Neuronal stem cell (in vitro differentiated cells): ENCODE measurements at regions not wholly inside any gene's neighbourhood (a gene's known extent, or its start where the extent isn't known, plus 50 kb on each side); places are given as distances from the start of the nearest gene placed in this dataset.

Source experiments
- DNase-seq: peaks from one replicate; pipeline ENCODE4 v3.0.0-alpha.2; 2013; ENCODE audit warnings: low spot score
- H2AFZ ChIP-seq: one replicate; pipeline ENCODE4 v1.6.1; 2013; ENCODE audit warnings: mild to moderate bottlenecking, low read length, inconsistent platforms
- H2AK5ac ChIP-seq: 2 replicates; pipeline ENCODE4 v1.6.1; 2013; ENCODE audit warnings: low read depth, mild to moderate bottlenecking, inconsistent platforms, low read length, moderate library complexity, mixed read lengths
- H2BK120ac ChIP-seq: 2 replicates; pipeline ENCODE4 v1.6.1; 2013; ENCODE audit warnings: low read depth, mild to moderate bottlenecking, inconsistent platforms, low read length, moderate library complexity, mixed read lengths
- H2BK12ac ChIP-seq: one replicate; pipeline ENCODE4 v1.6.1; 2013; ENCODE audit warnings: low read length, inconsistent platforms
- H2BK15ac ChIP-seq: 2 replicates; pipeline ENCODE4 v1.6.1; 2013; ENCODE audit warnings: mild to moderate bottlenecking, low read length, inconsistent platforms, mixed read lengths
- H2BK5ac ChIP-seq: one replicate; pipeline ENCODE4 v1.6.1; 2013; ENCODE audit warnings: inconsistent platforms, mild to moderate bottlenecking, low read length, moderate library complexity
- H3K14ac ChIP-seq: one replicate; pipeline ENCODE4 v1.6.1; 2013; ENCODE audit warnings: low read length, inconsistent platforms
- H3K18ac ChIP-seq: 2 replicates; pipeline ENCODE4 v1.6.1; 2013; ENCODE audit warnings: low read length, inconsistent platforms
- H3K23ac ChIP-seq: 2 replicates; pipeline ENCODE4 v1.6.1; 2013; ENCODE audit warnings: low read depth, mild to moderate bottlenecking, mixed read lengths, low read length, inconsistent platforms; ENCODE audit not compliant: poor library complexity
- H3K27ac ChIP-seq: replicated peaks from 3 replicates; pipeline ENCODE4 v1.5.1; 2013; ENCODE audit warnings: low read length, inconsistent platforms
- H3K27me3 ChIP-seq, 3 experiments: 2 replicates each; pipeline ENCODE4 v1.6.1; 2013; ENCODE audit warnings: low read length in 3 of 3, mild to moderate bottlenecking in 2 of 3, inconsistent platforms in 1 of 3, low read depth in 1 of 3, mixed read lengths in 1 of 3, moderate library complexity in 1 of 3; ENCODE audit not compliant: control insufficient read depth in 3 of 3, insufficient read depth in 3 of 3
- H3K36me3 ChIP-seq, 2 donors: replicated peaks in 1 of 2; 2 replicates each; pipeline ENCODE4 v1.6.1; 2013; ENCODE audit warnings: low read length in 2 of 2; ENCODE audit not compliant: control insufficient read depth in 2 of 2, insufficient read depth in 2 of 2
- H3K4ac ChIP-seq: 2 replicates; pipeline ENCODE4 v1.6.1; 2013; ENCODE audit warnings: inconsistent platforms, mild to moderate bottlenecking, low read length, moderate library complexity
- H3K4me1 ChIP-seq, 2 donors: 1 replicate in 1 of 2; 2 replicates in 1 of 2; pipeline ENCODE4 v1.6.1; 2013; ENCODE audit warnings: low read length in 2 of 2, low read depth in 1 of 2; ENCODE audit not compliant: control insufficient read depth in 2 of 2, insufficient read depth in 1 of 2
- H3K4me2 ChIP-seq: one replicate; pipeline ENCODE4 v1.6.1; 2013; ENCODE audit warnings: mild to moderate bottlenecking, low read length, inconsistent platforms; ENCODE audit not compliant: insufficient read depth, poor library complexity, severe bottlenecking
- H3K4me3 ChIP-seq, 2 donors: 2 replicates each; pipeline ENCODE4 v1.5.1; 2013; ENCODE audit warnings: low read length in 2 of 2, mild to moderate bottlenecking in 2 of 2, inconsistent platforms in 1 of 2, moderate library complexity in 1 of 2
- H3K79me1 ChIP-seq: one replicate; pipeline ENCODE4 v1.6.1; 2013; ENCODE audit warnings: low read depth, mild to moderate bottlenecking, inconsistent platforms, low read length, moderate library complexity
- H3K9ac ChIP-seq: one replicate; pipeline ENCODE4 v1.6.1; 2013; ENCODE audit warnings: mild to moderate bottlenecking, low read depth, low read length, inconsistent platforms; ENCODE audit not compliant: poor library complexity
- H3K9me3 ChIP-seq, 2 donors: replicated peaks in 1 of 2; 2 replicates each; pipeline versions ENCODE3 to v1.6.1; 2013; ENCODE audit warnings: low read length in 2 of 2, mild to moderate bottlenecking in 2 of 2, inconsistent platforms in 1 of 2, low read depth in 1 of 2, mixed read lengths in 1 of 2, moderate library complexity in 1 of 2; ENCODE audit not compliant: control insufficient read depth in 2 of 2, insufficient read depth in 1 of 2
- H4K8ac ChIP-seq: one replicate; pipeline ENCODE4 v1.6.1; 2013; ENCODE audit warnings: low read depth, mild to moderate bottlenecking, inconsistent platforms, low read length, moderate library complexity
- H4K91ac ChIP-seq: one replicate; pipeline ENCODE4 v1.6.1; 2013; ENCODE audit warnings: low read length, low read depth, mild to moderate bottlenecking, inconsistent platforms; ENCODE audit not compliant: poor library complexity
- whole genome bisulfite sequencing, 2 donors: extraction: QIAGEN DNeasy Blood & Tissue Kit; methylation state at CpG; one replicate each; pipeline ENCODE4 v1.1.7; 2013; ENCODE audit warnings: missing lambda C conversion rate in 2 of 2, mixed read lengths in 1 of 2; ENCODE audit not compliant: insufficient read length in 2 of 2, insufficient replicate concordance in 1 of 2; ENCODE audit errors: extremely low coverage in 2 of 2; 5-methylcytosine and 5-hydroxymethylcytosine counted together

- no CpG with 5 or more reads among the region's 3 CpGs for WGBS, 2 donors
- Histone ChIP-seq H3K18ac (no peak overlapping the region), H3K4ac (no peak overlapping the region), H3K79me1 (no peaks in the 10 kb centered on the region), H3K14ac (no peak overlapping the region), H3K27ac (no peak overlapping the region), H2AFZ (no peak overlapping the region), H2BK15ac (no peak overlapping the region), H3K23ac (no peak overlapping the region), H2BK120ac (no peak overlapping the region), H4K8ac (no peak overlapping the region), H3K9me3 (peaks cover 0 to 3% of the 10 kb centered on the region in 2 donors), H3K4me2 (no peak overlapping the region), H3K4me3 (no peak overlapping the region), H2AK5ac (no peak overlapping the region), H3K36me3 (no peaks in the 10 kb centered on the region), H2BK5ac (no peak overlapping the region), H3K27me3 (no peaks in the 10 kb centered on the region), H4K91ac (no peak overlapping the region), H3K9ac (no peak overlapping the region), H2BK12ac (no peak overlapping the region), H3K4me1 (peaks cover 0 to 4% of the 10 kb centered on the region in 2 donors)
- DNase-seq, result no peak
These were observed 237.1 kb downstream of the ZNF674 start for GRCh38 chrX:46308110-46308509.

GRCh38 chrX:46306103-46306502, 239.1 kb downstream of the ZNF674 start:
- WGBS, 2 donors, result no CpG with 5 or more reads among the region's 3 CpGs
- Histone ChIP-seq H3K23ac (no peak overlapping the region), H3K79me1 (no peaks in the 10 kb centered on the region), H2BK5ac (no peak overlapping the region), H3K9ac (no peak overlapping the region), H3K36me3 (no peaks in the 10 kb centered on the region), H3K9me3 (peaks cover 0 to 3% of the 10 kb centered on the region in 2 donors), H2AFZ (no peak overlapping the region), H3K18ac (no peak overlapping the region), H3K4me1 (peaks cover 0 to 4% of the 10 kb centered on the region in 2 donors), H4K91ac (no peak overlapping the region), H2AK5ac (no peak overlapping the region), H3K4me2 (no peak overlapping the region), H2BK120ac (no peak overlapping the region), H3K27ac (no peak overlapping the region), H4K8ac (no peak overlapping the region), H3K27me3 (no peaks in the 10 kb centered on the region), H3K4me3 (no peak overlapping the region), H2BK15ac (no peak overlapping the region), H3K14ac (no peak overlapping the region), H2BK12ac (no peak overlapping the region), H3K4ac (no peak overlapping the region)
- no peak for DNase-seq

- Histone ChIP-seq H3K27ac (no peak overlapping the region), H3K4me1 (peaks cover 0 to 4% of the 10 kb centered on the region in 2 donors), H3K79me1 (no peaks in the 10 kb centered on the region), H3K4me3 (no peak overlapping the region), H2BK12ac (no peak overlapping the region), H2BK120ac (no peak overlapping the region), H3K18ac (no peak overlapping the region), H3K4me2 (no peak overlapping the region), H3K9ac (no peak overlapping the region), H3K27me3 (no peaks in the 10 kb centered on the region), H2BK15ac (no peak overlapping the region), H2BK5ac (no peak overlapping the region), H3K14ac (no peak overlapping the region), H4K8ac (no peak overlapping the region), H3K4ac (no peak overlapping the region), H2AK5ac (no peak overlapping the region), H3K9me3 (peaks cover 0 to 3% of the 10 kb centered on the region in 2 donors), H2AFZ (no peak overlapping the region), H4K91ac (no peak overlapping the region), H3K36me3 (no peaks in the 10 kb centered on the region), H3K23ac (no peak overlapping the region)
- no peak for DNase-seq
- WGBS, 2 donors, result no CpG with 5 or more reads among the region's 2 CpGs
These were observed 239.8 kb downstream of the ZNF674 start for GRCh38 chrX:46305431-46305830.

- H3K23ac ChIP-seq, result no peak overlapping the region
- no peak overlapping the region for H2BK5ac ChIP-seq
- no peaks in the 10 kb centered on the region for H3K79me1 ChIP-seq
- H2AK5ac ChIP-seq, result no peak overlapping the region
- H2BK15ac ChIP-seq, result no peak overlapping the region
- H3K4me2 ChIP-seq, result no peak overlapping the region
- no peak overlapping the region for H3K18ac ChIP-seq
- no peaks in the 10 kb centered on the region for H3K27me3 ChIP-seq
- no peak overlapping the region for H3K4ac ChIP-seq
- no peak overlapping the region for H4K8ac ChIP-seq
- no CpG with 5 or more reads among the region's 2 CpGs for WGBS, 2 donors
- no peak overlapping the region for H3K14ac ChIP-seq
- H3K4me1 ChIP-seq, result no peaks in the 10 kb centered on the region
- no peak for DNase-seq
- no peak overlapping the region for H2BK12ac ChIP-seq
- no peak overlapping the region for H3K9ac ChIP-seq
- H3K36me3 ChIP-seq, result no peaks in the 10 kb centered on the region
- no peak overlapping the region for H4K91ac ChIP-seq
- H3K27ac ChIP-seq, result no peak overlapping the region
- no peak overlapping the region for H2BK120ac ChIP-seq
- peaks cover 0 to 3% of the 10 kb centered on the region in 2 donors for H3K9me3 ChIP-seq
- H2AFZ ChIP-seq, result no peak overlapping the region
- H3K4me3 ChIP-seq, result no peak overlapping the region
These were observed 243.3 kb downstream of the ZNF674 start for GRCh38 chrX:46301903-46302302.
